Jurkat, Clone E6-1 (cell line): ENCODE measurements at regions not wholly inside any gene's neighbourhood (a gene's known extent, or its start where the extent isn't known, plus 50 kb on each side); places are given as distances from the start of the nearest gene placed in this dataset.

Experiments
- DNase-seq: peaks from one replicate; pipeline ENCODE4 v3.0.0-alpha.2; 2011; ENCODE audit warnings: low read depth, low spot score
- H3K4me3 ChIP-seq: 2 replicates; pipeline ENCODE4 v1.5.1; 2011; ENCODE audit warnings: mild to moderate bottlenecking, low read length, control low read depth, moderate library complexity

DNA sequence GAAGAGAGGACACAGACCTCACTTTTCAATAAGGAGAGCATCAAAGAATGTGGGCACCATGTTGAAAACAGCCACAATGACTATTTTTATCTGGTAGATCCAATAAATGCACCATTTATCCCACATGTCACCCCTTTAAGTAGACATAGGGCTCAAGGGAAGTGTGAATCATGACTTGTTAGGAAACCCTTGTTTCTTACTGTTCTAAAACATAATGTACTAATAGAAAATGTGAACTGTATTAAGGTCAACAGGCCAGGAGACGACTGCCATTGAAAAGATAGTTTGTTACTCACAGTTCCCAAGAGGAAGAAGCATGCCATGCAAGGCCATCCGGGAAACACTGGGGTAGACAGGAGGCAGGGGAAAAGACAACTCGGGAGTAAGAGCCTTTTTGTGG is 137.7 kb downstream of the EN1 start:
- no peak overlapping the region for H3K4me3 ChIP-seq
- DNase-seq = no peak

DNA sequence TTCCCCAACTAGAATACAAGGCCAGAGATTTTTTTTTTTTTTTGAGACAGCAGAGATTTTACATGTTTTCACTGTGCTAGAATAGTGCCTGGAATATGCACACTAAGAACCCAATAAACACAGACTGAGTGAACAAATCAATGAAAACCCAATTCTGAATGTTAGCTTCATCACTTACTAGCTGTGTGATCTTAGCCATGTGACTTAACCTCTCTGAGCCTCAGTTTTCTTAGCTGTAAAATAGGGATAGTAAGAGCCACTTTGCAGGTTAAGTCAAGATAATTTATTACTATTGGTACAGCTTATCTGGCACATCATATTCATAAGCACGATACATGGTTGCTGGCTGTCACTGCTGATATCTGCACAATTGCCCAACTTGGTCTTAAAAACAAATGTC is 140.6 kb downstream of the EN1 start:
- no peak for DNase-seq
- no peak overlapping the region for H3K4me3 ChIP-seq

DNA sequence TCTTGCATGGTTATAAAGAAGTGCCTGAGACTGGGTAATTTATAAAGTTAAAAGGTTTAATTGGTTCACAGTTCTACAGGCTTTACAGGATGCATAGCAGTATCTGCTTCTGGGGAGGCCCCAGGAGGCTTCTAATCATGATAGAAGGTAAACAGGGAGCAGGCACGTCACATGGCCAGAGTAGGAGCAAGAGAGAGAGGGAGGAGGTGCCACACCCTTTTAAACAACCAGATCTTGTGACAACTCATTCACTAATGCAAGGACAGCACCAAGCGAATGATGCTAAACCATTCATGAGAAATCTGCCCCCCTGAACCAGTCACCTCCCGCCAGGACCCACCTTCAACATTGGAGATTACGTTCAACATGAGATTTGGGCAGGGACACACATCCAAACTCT is 141.1 kb downstream of the EN1 start:
- no peak overlapping the region for H3K4me3 ChIP-seq
- DNase-seq = no peak

DNA sequence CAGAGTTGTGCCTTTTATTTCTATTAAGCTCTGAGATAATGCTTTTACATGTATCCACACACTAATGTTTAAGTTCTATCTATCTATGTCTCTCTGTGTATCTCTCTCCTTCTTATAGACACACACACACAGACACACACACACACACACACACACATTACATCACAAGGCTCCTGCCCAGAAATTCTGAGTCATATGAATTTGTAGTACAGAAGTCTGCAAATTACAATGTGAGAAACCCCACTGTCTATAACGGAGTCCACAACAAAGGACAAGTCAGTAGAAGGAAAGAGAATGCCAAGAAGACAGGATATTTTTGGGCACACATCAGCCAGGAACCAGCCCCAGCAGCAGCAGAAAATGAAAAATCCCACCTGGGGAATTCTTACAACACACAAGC is 142.4 kb downstream of the EN1 start:
- DNase-seq = no peak
- no peak overlapping the region for H3K4me3 ChIP-seq

DNA sequence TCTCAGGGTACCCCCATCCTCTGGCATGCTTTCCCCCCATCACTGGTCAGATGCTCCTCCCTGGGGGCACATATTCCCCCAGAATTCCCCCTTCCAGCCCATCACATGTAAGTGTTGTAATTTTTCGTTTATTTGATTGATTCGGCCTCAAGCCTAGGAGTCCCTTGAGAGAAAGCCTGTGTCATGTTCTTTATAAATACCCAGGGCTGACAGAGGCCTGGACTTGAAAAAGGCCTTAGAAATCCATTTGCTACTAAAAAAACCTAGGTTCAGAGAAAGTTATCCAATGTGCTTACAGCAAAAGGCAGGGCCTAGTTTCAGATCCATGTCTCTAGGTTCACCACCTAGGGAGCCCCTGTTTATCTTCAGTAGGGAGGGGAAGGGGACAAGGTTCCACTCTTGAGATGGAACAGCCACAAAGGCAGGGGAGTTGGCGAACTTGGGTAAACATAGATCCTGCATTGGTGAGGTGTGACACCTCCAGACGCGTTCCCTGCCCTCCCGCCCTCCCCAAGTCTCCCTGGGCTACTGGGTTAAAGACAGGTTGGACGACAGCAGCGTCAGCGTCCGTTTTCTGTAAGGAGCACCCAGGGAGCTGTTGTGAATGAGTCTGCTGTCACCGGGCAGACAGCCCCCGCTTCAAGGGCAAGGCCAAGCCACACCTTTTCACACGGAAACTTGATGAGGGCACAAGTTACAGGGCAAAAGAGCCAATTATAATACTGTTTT is 147.8 kb downstream of the EN1 start:
- DNase-seq = no peak
- H3K4me3 ChIP-seq = no peak overlapping the region

DNA sequence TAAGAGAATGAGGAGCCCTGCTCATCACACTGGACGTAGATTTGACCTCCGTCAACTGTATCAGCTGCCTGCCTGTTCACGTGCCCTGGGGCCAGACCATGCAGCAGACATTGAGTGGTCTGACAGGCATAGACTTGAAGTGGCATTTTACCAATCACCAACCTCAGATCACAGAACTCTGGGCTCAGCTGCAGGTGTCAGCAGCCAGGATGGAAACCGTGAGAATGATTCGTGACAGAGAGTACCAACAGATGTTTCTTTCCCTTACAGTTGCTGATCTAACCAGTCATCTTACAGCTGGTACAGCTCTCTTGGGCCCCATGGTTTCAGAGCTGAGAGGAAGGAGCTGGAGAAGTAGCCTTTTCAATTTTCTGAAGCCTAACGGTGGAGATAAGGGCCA is 148.9 kb downstream of the EN1 start:
- peak; percentile 66 for DNase-seq
- no peak overlapping the region for H3K4me3 ChIP-seq

DNA sequence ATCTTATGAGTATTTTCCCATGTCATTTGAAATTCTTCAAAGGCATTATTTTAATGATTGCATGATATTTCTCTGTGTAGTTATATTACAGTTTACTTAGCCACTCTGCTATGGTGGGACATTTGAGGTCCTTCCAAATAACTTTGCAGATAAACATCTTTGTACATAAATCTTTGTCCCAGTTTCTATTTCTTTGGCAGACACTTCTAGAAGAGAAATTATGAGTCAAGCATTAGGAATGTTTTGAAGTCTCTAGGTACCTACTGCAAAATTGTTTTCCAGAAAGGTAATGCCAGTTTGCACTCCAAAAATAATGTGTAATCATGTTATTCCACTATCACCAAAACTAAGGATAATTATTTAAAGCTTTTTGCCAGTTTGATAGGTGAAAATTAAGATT is 149.7 kb downstream of the EN1 start:
- no peak for DNase-seq

DNA sequence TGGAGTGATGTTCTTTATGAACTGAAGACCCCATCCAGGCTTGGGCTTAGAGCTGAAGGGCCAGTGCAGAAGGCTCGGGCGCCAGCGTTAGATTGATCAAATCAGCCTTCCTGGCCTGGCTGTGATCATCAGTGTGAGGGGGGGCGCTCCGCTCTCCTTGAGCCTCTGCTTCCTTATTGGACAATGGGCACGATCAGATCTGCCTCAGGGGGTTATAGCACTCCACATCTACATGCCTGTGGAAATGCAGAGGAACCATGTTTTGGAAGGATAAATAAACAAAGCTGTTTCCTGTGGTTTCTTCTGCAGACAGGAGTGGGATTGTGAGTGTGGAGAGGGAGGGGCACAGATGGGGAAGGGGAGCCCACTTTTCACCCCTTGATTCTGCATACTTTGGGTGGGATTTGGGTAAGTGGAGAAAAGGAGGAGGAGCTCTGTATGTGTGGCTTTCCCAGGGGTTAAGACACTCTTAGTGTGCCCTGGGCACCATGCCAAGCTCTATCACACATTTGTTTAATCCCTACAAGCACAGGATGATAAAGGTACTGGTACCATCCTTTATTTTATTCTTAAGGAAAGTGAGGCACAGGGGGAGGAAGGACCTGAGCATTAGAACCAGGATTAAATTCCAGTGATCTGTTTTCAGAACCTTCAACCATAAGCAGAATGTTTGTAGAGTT is 150.5 kb downstream of the EN1 start:
- peak; percentile 15 for DNase-seq

More for the DNA sequence above, 149.7 kb downstream of the EN1 start:
- no peak overlapping the region for H3K4me3 ChIP-seq

DNA sequence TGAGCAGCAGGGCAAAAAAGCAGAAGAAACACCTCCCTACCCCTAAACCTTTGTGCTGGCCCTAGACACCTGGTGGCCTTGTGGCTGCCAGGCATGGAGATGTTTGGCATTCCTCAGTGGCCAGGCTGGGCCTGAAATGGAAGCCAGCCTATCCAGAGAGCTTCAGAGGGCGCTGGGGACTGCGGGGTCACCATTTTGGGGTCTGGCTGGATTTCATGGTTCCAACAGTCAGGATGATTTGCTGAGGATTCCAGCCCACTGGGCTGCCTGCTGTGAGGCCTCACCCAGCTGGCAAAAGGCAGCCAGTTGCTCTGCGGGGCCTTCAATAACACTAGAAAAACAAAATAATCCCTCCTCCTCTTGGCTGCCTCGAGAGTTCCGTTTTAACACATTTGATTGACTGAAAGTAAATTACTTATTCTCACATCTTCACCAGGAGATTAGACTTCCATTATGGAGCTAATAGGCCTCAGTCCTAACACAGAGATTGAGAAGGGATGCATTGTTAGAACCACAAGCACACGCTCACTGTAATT is 154.1 kb downstream of the EN1 start:
- no peak overlapping the region for H3K4me3 ChIP-seq
- DNase-seq = no peak

More for the DNA sequence above, 150.5 kb downstream of the EN1 start:
- H3K4me3 ChIP-seq = no peak overlapping the region

DNA sequence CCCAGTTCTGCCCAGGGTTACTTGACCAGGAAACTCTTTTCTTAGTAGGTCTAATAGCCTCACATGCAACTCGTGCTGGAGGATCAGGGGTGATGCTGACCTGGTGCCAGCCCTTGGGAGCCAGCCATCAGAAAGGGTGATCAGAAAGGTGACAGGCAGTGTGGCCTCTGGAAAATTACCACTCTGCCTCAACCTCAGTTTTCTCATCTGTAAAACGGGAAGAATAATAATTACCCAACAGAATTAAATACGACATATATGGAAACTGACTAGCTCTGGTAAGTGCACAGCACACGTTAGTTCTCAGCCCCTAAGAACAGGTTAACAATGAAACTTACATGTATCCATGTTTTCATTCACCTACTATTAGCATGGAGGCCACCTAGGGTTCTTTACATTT is 157.6 kb downstream of the EN1 start:
- no peak for DNase-seq

DNA sequence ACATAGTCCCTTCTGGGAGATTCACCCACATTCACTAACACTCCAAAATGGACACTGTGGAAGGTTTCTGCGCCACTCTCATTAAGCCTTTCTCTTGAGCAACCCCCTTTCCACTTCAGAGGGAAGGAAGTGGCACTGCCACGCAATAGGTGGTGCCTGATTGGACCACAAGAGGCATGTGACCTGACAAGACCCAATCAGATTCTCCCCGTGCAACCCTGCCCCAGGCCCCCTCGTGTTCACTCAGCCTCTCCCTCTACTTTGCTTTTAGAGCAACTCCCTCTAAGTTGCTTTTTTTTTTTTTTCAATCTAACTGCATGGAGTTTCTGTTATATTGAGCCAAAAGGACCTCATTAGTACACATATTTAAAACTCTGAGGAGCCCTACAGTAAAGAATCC is 158.0 kb downstream of the EN1 start:
- peak; percentile 7 for DNase-seq

More for the DNA sequence above, 157.6 kb downstream of the EN1 start:
- no peak overlapping the region for H3K4me3 ChIP-seq

DNA sequence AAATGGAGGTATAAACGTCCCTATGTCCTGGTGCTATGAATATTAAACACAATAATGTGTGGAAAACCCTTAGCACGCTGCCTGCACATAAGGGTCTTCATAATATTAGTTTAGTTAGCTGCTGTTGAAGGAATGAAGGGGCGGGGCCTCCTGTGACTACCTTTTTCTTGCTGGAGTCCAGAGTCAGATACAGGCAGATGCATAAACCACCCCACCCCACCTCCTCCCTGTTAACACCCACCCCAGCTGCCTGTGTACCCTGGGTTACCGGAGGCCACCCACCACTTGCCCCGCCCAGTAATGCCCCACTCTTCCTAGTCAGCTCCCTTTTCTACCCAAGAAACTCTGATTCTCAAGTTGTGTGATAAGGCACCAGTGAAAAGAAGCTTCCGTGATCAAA is 158.4 kb downstream of the EN1 start:
- DNase-seq = no peak

More for the DNA sequence above, 158.0 kb downstream of the EN1 start:
- H3K4me3 ChIP-seq = no peak overlapping the region

DNA sequence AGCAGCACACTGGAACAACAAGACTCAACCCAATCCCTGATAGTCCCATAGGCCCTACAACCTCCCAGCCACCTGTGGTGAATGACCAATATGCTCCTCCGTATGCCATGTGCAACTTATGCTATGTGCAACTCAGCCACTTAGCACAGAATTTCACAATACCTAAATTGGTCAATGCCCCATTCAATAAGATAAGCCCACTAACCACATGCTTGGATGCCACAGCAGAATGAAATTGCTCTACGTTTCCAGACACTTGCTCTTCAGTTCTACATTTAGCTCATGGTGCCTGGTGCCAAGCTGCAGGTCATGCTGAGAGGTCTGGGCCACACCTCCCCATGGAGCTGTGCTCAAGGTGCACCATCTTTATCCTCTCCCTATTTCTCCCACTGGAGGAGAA is 159.8 kb downstream of the EN1 start:
- no peak overlapping the region for H3K4me3 ChIP-seq
- no peak for DNase-seq

More for the DNA sequence above, 158.4 kb downstream of the EN1 start:
- H3K4me3 ChIP-seq = no peak overlapping the region

DNA sequence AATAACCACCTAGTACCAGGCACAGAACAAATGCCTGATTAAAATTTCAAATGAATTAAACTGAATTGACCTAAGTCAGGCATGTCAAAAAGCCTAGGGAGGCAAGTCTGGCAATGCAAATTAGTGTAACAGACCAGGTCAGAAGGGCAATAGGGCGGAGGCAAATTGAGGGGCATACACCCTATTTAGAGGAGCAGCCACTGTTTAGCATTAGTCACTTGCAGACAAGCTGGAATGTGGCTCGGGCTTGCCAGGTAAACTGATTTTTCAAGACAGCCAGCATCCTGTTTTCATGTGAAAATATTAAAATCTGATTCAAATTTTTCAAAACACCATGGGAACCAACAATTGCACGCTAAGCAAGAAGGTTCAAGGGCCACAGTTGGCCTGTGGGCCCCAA is 160.3 kb downstream of the EN1 start:
- no peak overlapping the region for H3K4me3 ChIP-seq
- no peak for DNase-seq

DNA sequence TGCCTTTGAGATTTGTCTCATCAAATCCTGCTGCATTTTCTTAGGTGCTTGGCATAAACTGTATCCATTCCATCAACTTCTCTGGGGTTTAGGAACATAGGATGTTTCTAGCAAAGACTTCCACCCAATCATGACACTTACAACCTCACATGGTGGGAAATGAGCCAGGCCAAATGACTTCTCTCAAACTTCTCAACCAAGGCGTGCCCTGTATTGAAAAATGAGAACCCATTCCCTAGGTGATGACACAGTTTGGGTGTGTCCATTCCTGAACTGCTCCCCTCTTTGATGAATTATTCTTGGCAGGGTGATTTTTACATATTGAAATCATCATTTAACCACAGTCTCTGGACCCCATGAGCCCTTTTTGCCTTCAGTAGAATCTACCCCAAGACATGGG is 161.1 kb downstream of the EN1 start:
- DNase-seq = no peak
- H3K4me3 ChIP-seq = no peak overlapping the region

DNA sequence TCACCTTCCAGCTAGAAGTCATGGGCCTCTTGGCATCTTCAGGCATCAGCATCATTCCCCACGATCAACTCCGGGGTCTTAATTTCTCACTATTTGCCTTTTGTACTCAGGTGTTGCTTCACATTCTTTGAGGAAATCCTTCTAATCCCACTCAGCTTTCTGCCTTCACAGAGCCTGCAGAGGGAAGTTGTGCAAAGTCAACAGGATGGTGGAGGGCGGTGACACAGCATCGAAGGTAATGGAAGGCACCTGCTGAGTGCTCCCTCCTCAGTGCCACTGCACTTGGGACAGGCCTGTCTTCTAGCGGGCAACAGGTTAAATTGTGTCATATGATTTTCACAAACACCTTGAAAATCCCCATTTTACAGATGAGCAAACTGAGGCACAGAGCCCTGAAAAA is 164.0 kb downstream of the EN1 start:
- no peak for DNase-seq
- H3K4me3 ChIP-seq = no peak overlapping the region

DNA sequence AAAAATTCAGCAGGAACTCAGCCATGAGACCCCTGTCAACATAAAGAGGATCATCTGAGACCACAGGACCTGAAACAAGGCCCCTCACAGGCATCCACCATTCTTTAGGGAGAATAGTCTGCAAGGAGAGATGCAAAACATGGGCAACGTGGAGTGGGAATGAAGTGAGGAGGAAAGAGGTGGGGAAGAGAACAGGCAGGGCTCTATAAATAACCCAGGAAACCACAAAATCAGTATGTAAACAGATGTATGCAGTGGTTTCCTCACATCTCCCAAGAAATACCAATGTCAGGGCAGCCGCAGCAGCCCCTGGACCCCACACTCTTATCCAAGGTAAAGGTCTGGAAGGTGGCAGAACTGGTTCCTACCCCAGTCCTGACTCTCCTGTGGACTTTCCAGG is 168.5 kb downstream of the EN1 start:
- H3K4me3 ChIP-seq = no peak overlapping the region
- no peak for DNase-seq

DNA sequence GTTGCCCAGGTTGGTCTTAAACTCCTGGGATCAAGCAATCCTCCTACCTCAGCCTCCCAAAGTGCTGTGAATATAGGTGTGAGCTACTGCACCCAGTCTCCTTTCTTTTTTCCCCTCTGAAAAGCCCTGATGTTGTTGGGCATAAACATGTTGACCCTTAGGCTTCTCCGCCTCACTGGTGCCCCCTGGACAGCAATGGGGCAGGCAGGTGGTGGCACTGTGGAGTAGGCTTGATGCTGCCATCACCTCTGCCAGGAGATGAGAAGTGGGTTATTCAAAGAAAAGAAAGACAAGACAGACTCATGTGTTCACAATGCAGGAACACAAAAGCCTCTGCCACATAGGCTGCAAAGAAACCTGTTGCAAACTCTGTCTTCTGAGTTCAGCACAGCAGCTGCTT is 169.9 kb downstream of the EN1 start:
- no peak for DNase-seq
- no peak overlapping the region for H3K4me3 ChIP-seq

DNA sequence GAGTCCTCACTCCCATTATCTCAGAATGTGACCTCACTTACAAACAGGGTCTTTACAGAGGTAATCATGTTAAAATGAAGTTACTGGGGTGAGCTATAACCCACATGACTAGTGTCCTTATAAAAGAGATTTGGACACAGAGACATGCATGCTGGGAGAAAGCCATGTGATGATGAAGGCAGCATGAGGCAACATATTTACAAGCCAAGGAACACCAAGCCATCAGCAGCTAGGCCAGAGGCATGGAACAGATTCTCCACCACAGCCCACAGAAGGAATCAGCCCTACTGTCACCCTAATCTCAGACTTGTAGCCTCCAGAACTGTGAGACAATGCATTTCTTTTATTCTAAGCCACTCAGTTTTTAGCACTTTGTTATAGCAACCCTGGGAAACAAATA is 171.9 kb downstream of the EN1 start:
- no peak for DNase-seq
- no peak overlapping the region for H3K4me3 ChIP-seq

DNA sequence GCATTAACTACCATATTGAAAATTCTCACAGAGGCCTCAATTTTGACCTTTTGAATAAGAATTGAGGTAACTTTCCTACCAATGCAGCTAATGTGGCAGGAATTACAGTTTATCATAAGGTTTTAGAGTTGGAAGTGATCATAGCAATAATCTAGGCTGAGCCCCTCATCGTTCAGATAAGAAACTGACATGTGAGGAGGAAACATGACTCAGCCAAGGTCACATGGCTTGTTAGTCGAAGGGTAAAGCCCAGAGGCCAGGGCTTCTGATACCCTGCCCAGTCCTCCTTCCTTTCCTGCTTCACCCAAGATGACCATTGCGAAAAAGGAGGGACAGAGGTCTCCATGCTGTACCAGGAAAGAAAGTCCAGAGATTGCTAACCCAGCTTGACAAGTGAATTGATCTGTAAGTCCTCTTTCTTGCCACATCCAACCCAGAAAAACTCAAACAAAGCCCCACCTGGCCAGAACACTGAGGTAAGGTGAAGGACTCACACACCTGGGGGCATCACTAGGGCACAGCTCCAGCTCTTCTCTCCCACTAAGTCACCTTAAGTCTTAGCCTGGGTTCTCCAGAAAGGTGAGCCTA is 174.8 kb downstream of the EN1 start:
- H3K4me3 ChIP-seq = no peak overlapping the region
- DNase-seq = no peak
